ENCODE measurements at regions not wholly inside any gene's neighbourhood (a gene's known extent, or its start where the extent isn't known, plus 50 kb on each side); places are given as distances from the start of the nearest gene placed in this dataset.

- Histone ChIP-seq H3K27me3 (ENCODE audit: control insufficient read depth in 2 of 2, insufficient read depth in 2 of 2, low read length in 2 of 2) (no peaks in the 10 kb centered on the region), H3K36me3 (ENCODE audit: control insufficient read depth, insufficient read depth, low read length) (no peaks in the 10 kb centered on the region), H3K4me2 (ENCODE audit: insufficient read depth, low read length) (no peak overlapping the region), H4K20me1 (replicated peaks; ENCODE audit: control insufficient read depth, insufficient read depth, low read length) (no peaks in the 10 kb centered on the region), H3K9ac (ENCODE audit: insufficient read depth in 1 of 2, low read depth in 2 of 2, low read length in 2 of 2) (no peak overlapping the region), H3K27ac (ENCODE audit: extremely low read depth, low read depth, low read length) (no peak overlapping the region), H3K9me1 (ENCODE audit: control insufficient read depth, insufficient read depth, low read length) (no peaks in the 10 kb centered on the region), H3K9me3 (replicated peaks; ENCODE audit: control insufficient read depth, insufficient read depth, low read depth, low read length) (no peaks in the 10 kb centered on the region), H2AFZ (ENCODE audit: low read depth, low read length) (no peak overlapping the region), H3K4me3 (no peak overlapping the region), H3K4me1 (replicated peaks in 1 of 2; ENCODE audit: control insufficient read depth in 2 of 2, insufficient read depth in 2 of 2, low read length in 2 of 2) (no peaks in the 10 kb centered on the region), H3K79me2 (ENCODE audit: control insufficient read depth, insufficient read depth, low read length) (no peaks in the 10 kb centered on the region)
- intact Hi-C loops (cut with micrococcal nuclease): no loop called here
- BruUV-seq (replicated peaks): no TSS peak
- TF ChIP-seq NR4A1 (CRISPR knock-in tag; IDR thresholded peaks at IDR 0.05) (no peak), NR4A1 (tag; IDR thresholded peaks at IDR 0.05) (no peak), HINFP (tag; conservative IDR thresholded peaks at IDR 0.05; ENCODE audit: low read depth) (no peak), SNAPC5 (CRISPR knock-in tag; IDR thresholded peaks at IDR 0.05) (no peak), NKRF (IDR thresholded peaks at IDR 0.05; ENCODE audit: borderline replicate concordance) (no peak), GABPB1 (CRISPR knock-in tag; IDR thresholded peaks at IDR 0.05) (no peak), ESRRB (CRISPR knock-in tag; IDR thresholded peaks at IDR 0.05; ENCODE audit: borderline replicate concordance) (no peak), ZNF197 (CRISPR knock-in tag; IDR thresholded peaks at IDR 0.05; ENCODE audit: low read depth) (no peak), MXI1 (IDR thresholded peaks at IDR 0.05; ENCODE audit: low read depth, low read length) (no peak), VEZF1 (CRISPR knock-in tag; IDR thresholded peaks at IDR 0.05) (no peak), TFAM (CRISPR knock-in tag; conservative IDR thresholded peaks at IDR 0.05) (no peak), ZNF764 (CRISPR knock-in tag; IDR thresholded peaks at IDR 0.05; ENCODE audit: low read depth) (no peak), HDAC1 (IDR thresholded peaks at IDR 0.05) (no peak)
- in situ Hi-C loops (cut with MboI): no loop called here
- FAIRE-seq (no peak), DNase-seq (ENCODE audit: extremely low read depth in 1 of 4, low spot score in 3 of 4) (no peak), ATAC-seq (no peak)
- CTCF ChIA-PET (ENCODE audit: low intra/inter-chr PET ratio): interaction anchor here (0.6 kb wide), 1 partner anchor 15 kb away, joined by 4 read pairs; no protein-coding TSS in a partner anchor
- POLR2A ChIA-PET: no interaction called here
Observed at GRCh38 chr4:141578451-141578850, 57.9 kb upstream of the IL15 start.
